IMR-90 (cell line): ENCODE measurements at regions not wholly inside any gene's neighbourhood (a gene's known extent, or its start where the extent isn't known, plus 50 kb on each side); places are given as distances from the start of the nearest gene placed in this dataset.

Source experiments
- ATAC-seq: fragments of 200-7000 bp; cut with Tn5 transposase; 2 replicates; pipeline ENCODE4 v1.9.1; 2020; ENCODE audit warnings: low read depth, mild to moderate bottlenecking, moderate library complexity
- BruUV-seq: library from RNA; stranded (reverse); fragments of 400-500 nt; replicated peaks from 2 replicates; lab custom pipeline; 2021; lab: Mats Ljungman, UMichigan
- CTCF ChIA-PET: fragments of 300-600 bp; formaldehyde crosslinking; extraction: SDS; loops from one replicate; lab custom pipeline; 2021; ENCODE audit warnings: antibody characterized with exemption; lab: Yijun Ruan, JAX
- POLR2A ChIA-PET: fragments of 300-600 bp; sonication (Branson Sonifier 250); formaldehyde crosslinking; loops from one replicate; lab custom pipeline; 2022; ENCODE audit warnings: antibody characterized with exemption; ENCODE audit not compliant: unreplicated experiment; lab: Charles Lee
- DNase-seq: peaks from one replicate; pipeline ENCODE4 v3.0.0; 2013
- H2AFZ ChIP-seq: replicated peaks from 2 replicates; pipeline ENCODE3; 2013; ENCODE audit warnings: low read length, mild to moderate bottlenecking; ENCODE audit not compliant: poor library complexity
- H2AK5ac ChIP-seq: 2 replicates; pipeline ENCODE4 v1.6.1; 2013; ENCODE audit warnings: low read depth, low read length, inconsistent platforms
- H2AK9ac ChIP-seq: replicated peaks from 2 replicates; pipeline ENCODE3; 2013; ENCODE audit warnings: mild to moderate bottlenecking, low read depth, low read length, moderate library complexity; ENCODE audit not compliant: poor library complexity
- H2BK120ac ChIP-seq: 2 replicates; pipeline ENCODE4 v1.6.1; 2013; ENCODE audit warnings: low read depth, low read length, inconsistent platforms
- H2BK15ac ChIP-seq: 3 replicates; pipeline ENCODE4 v1.6.1; 2013; ENCODE audit warnings: low read depth, low read length, inconsistent platforms
- H2BK20ac ChIP-seq: 2 replicates; pipeline ENCODE4 v1.6.1; 2013; ENCODE audit warnings: low read depth, mild to moderate bottlenecking, inconsistent platforms, low read length, moderate library complexity
- H2BK5ac ChIP-seq: 2 replicates; pipeline ENCODE4 v1.6.1; 2013; ENCODE audit warnings: mild to moderate bottlenecking, low read depth, low read length, inconsistent platforms; ENCODE audit not compliant: poor library complexity, severe bottlenecking
- H3K14ac ChIP-seq: replicated peaks from 2 replicates; pipeline ENCODE4 v1.6.1; 2013; ENCODE audit warnings: low read depth, low read length, inconsistent platforms
- H3K18ac ChIP-seq: 2 replicates; pipeline ENCODE4 v1.6.1; 2013; ENCODE audit warnings: low read depth, low read length, control low read depth
- H3K23ac ChIP-seq: 2 replicates; pipeline ENCODE4 v1.6.1; 2013; ENCODE audit warnings: low read depth, low read length, inconsistent platforms
- H3K27ac ChIP-seq: 2 replicates; pipeline ENCODE4 v1.5.1; 2013; ENCODE audit warnings: mild to moderate bottlenecking, control low read depth, low read length; ENCODE audit not compliant: insufficient read depth
- H3K27me3 ChIP-seq: 2 replicates; pipeline ENCODE4 v1.6.1; 2013; ENCODE audit warnings: low read length; ENCODE audit not compliant: control insufficient read depth, insufficient read depth
- H3K36me3 ChIP-seq: 2 replicates; pipeline ENCODE4 v1.6.1; 2013; ENCODE audit warnings: low read length, mixed read lengths; ENCODE audit not compliant: control insufficient read depth, insufficient read depth
- H3K4ac ChIP-seq: 2 replicates; pipeline ENCODE4 v1.6.1; 2013; ENCODE audit warnings: low read depth, low read length, inconsistent platforms
- H3K4me1 ChIP-seq: 2 replicates; pipeline ENCODE4 v1.6.1; 2013; ENCODE audit warnings: low read length, mixed read lengths; ENCODE audit not compliant: control insufficient read depth, insufficient read depth
- H3K4me2 ChIP-seq: 2 replicates; pipeline ENCODE4 v1.6.1; 2013; ENCODE audit warnings: low read depth, mild to moderate bottlenecking, control low read depth, low read length, moderate library complexity
- H3K4me3 ChIP-seq: 2 replicates; pipeline ENCODE4 v1.5.1; 2013; ENCODE audit warnings: low read depth, mild to moderate bottlenecking, control low read depth, low read length, moderate library complexity; ENCODE audit not compliant: insufficient read depth
- H3K56ac ChIP-seq: 2 replicates; pipeline ENCODE4 v1.6.1; 2013; ENCODE audit warnings: low read length, inconsistent platforms; ENCODE audit not compliant: insufficient read depth; ENCODE audit errors: extremely low read depth
- H3K79me1 ChIP-seq, 2 experiments: 2 replicates each; pipeline ENCODE4 v1.6.1; 2013; ENCODE audit warnings: low read length in 2 of 2, inconsistent platforms in 1 of 2, low read depth in 1 of 2
- H3K9ac ChIP-seq: 2 replicates; pipeline ENCODE4 v1.6.1; 2013; ENCODE audit warnings: low read depth, low read length, control low read depth
- H3K9me1 ChIP-seq: 2 replicates; pipeline ENCODE4 v1.6.1; 2013; ENCODE audit warnings: low read length, inconsistent platforms; ENCODE audit not compliant: insufficient read depth
- H3K9me3 ChIP-seq: 2 replicates; pipeline ENCODE4 v1.6.1; 2013; ENCODE audit warnings: low read length; ENCODE audit not compliant: control insufficient read depth, insufficient read depth
- H4K20me1 ChIP-seq: 2 replicates; pipeline ENCODE4 v1.6.1; 2013; ENCODE audit warnings: low read length, inconsistent platforms; ENCODE audit not compliant: insufficient read depth
- H4K5ac ChIP-seq: 2 replicates; pipeline ENCODE4 v1.6.1; 2013; ENCODE audit warnings: mild to moderate bottlenecking, low read depth, low read length, control low read depth
- H4K8ac ChIP-seq, 2 experiments: 2 replicates each; pipeline ENCODE4 v1.6.1; 2013; ENCODE audit warnings: low read depth in 2 of 2, low read length in 2 of 2, control low read depth in 1 of 2, inconsistent platforms in 1 of 2
- H4K91ac ChIP-seq: 2 replicates; pipeline ENCODE4 v1.6.1; 2013; ENCODE audit warnings: low read depth, low read length, inconsistent platforms; ENCODE audit not compliant: insufficient read depth
- MXI1 ChIP-seq: IDR thresholded peaks from 2 replicates; pipeline ENCODE4 v1.6.1; 2012; ENCODE audit warnings: low read depth, mild to moderate bottlenecking, low read length, moderate library complexity, borderline replicate concordance
- RAD21 ChIP-seq: IDR thresholded peaks from 2 replicates; pipeline ENCODE4 v1.6.1; 2012; ENCODE audit warnings: low read length, improper control_type of control experiment
- SMC3 ChIP-seq: fragments of 150-350 bp; IDR thresholded peaks from 2 replicates; pipeline ENCODE4 v1.6.1; 2016; ENCODE audit warnings: low read depth, mild to moderate bottlenecking, antibody characterized with exemption, low read length, moderate library complexity
- WGBS, 2 experiments: methylation state at CpG; one replicate each; pipeline versions ENCODE4 v1.1.5 to v1.1.7; 2013; ENCODE audit warnings: missing lambda C conversion rate in 2 of 2; ENCODE audit not compliant: insufficient read length in 1 of 2; ENCODE audit errors: extremely low coverage in 2 of 2; 5-methylcytosine and 5-hydroxymethylcytosine counted together
- dilution Hi-C: fragments of 300-500 bp; cut with HindIII; formaldehyde crosslinking; loops from one replicate; pipeline ENCODE4 v1.14.3; 2018; ENCODE audit warnings: low sequenced_read_pairs; ENCODE audit not compliant: unreplicated experiment
- in situ Hi-C: fragments of 300-500 bp; cut with MboI; formaldehyde crosslinking; loops from 3 replicates; pipeline ENCODE4 v1.14.3; 2019; ENCODE audit warnings: low sequenced_read_pairs, inconsistent platforms, mixed read lengths
- intact Hi-C: fragments of 100-400 bp; cut with micrococcal nuclease; formaldehyde crosslinking; loops from 2 replicates; pipeline ENCODE4 v1.10.0; 2022

GRCh38 chr4:66767442-66767841, 777.9 kb downstream of the CENPC start:
- H2AK5ac ChIP-seq, result no peak overlapping the region
- TF ChIP-seq SMC3 (no peak), RAD21 (no peak), MXI1 (no peak)
- no peak overlapping the region for H3K9ac ChIP-seq
- intact Hi-C loops (no loop called here), in situ Hi-C loops (no loop called here), dilution Hi-C loops (no loop called here)
- no peak overlapping the region for H3K18ac ChIP-seq
- no peaks in the 10 kb centered on the region for H3K36me3 ChIP-seq
- no peak overlapping the region for H3K27ac ChIP-seq
- H2BK5ac ChIP-seq, result no peak overlapping the region
- no peak for ATAC-seq
- WGBS, 2 experiments, result no CpG with 5 or more reads among the region's 1 CpG
- DNase-seq, result no peak
- H3K4me1 ChIP-seq, result no peaks in the 10 kb centered on the region
- no peaks in the 10 kb centered on the region for H3K27me3 ChIP-seq
- POLR2A ChIA-PET, result no interaction called here
- no peaks in the 10 kb centered on the region for H4K20me1 ChIP-seq
- no peak overlapping the region for H4K91ac ChIP-seq
- H4K8ac ChIP-seq, result no peak overlapping the region
- CTCF ChIA-PET, result no interaction called here
- H3K14ac ChIP-seq, result no peak overlapping the region
- H3K9me3 ChIP-seq, result peaks cover 2% of the 10 kb centered on the region; the same call in 1 of the 2 replicates
- no peak overlapping the region for H2AK9ac ChIP-seq
- no peak overlapping the region for H3K4ac ChIP-seq
- no peak overlapping the region for H2AFZ ChIP-seq
- no peak overlapping the region for H3K4me3 ChIP-seq
- H4K5ac ChIP-seq, result no peak overlapping the region
- H2BK20ac ChIP-seq, result no peak overlapping the region
- BruUV-seq, result no TSS peak
- H3K4me2 ChIP-seq, result no peak overlapping the region
- no peaks in the 10 kb centered on the region for H3K79me1 ChIP-seq
- H2BK120ac ChIP-seq, result no peak overlapping the region
- H3K9me1 ChIP-seq, result no peaks in the 10 kb centered on the region
- H3K56ac ChIP-seq, result no peak overlapping the region
- no peak overlapping the region for H3K23ac ChIP-seq
- H2BK15ac ChIP-seq, result no peak overlapping the region
